Liver (tissue), 8 donors: ENCODE measurements at regions not wholly inside any gene's neighbourhood (a gene's known extent, or its start where the extent isn't known, plus 50 kb on each side); places are given as distances from the start of the nearest gene placed in this dataset.

ENCODE experiments used
- DNase-seq: peaks from one replicate; pipeline ENCODE4 v3.0.0-alpha.2; 2017; ENCODE audit warnings: low spot score
- H3K27ac ChIP-seq, 2 donors: one replicate each; pipeline ENCODE4 v1.7.0; 2013; ENCODE audit warnings: inconsistent platforms in 2 of 2, low read length in 2 of 2, control low read depth in 1 of 2, low read depth in 1 of 2, mild to moderate bottlenecking in 1 of 2
- H3K27me3 ChIP-seq, 4 donors: one replicate each; pipeline versions ENCODE4 v1.6.1 to v1.7.0; 2013; ENCODE audit warnings: low read length in 3 of 4, inconsistent platforms in 1 of 4, mild to moderate bottlenecking in 1 of 4, moderate library complexity in 1 of 4; ENCODE audit not compliant: control insufficient read depth in 4 of 4, insufficient read depth in 4 of 4
- H3K36me3 ChIP-seq, 4 donors: one replicate each; pipeline versions ENCODE4 v1.6.1 to v1.7.0; 2013; ENCODE audit warnings: low read length in 3 of 4, mild to moderate bottlenecking in 3 of 4, low read depth in 1 of 4, moderate library complexity in 1 of 4; ENCODE audit not compliant: control insufficient read depth in 4 of 4, insufficient read depth in 3 of 4
- H3K4me1 ChIP-seq, 4 donors: one replicate each; pipeline versions ENCODE4 v1.6.1 to v1.7.0; 2013; ENCODE audit warnings: low read length in 3 of 4, mild to moderate bottlenecking in 3 of 4, moderate library complexity in 1 of 4; ENCODE audit not compliant: control insufficient read depth in 4 of 4, insufficient read depth in 4 of 4
- H3K4me3 ChIP-seq, 3 donors: one replicate each; pipeline versions ENCODE4 v1.6.1 to v1.7.0; 2013; ENCODE audit warnings: low read length in 3 of 3, control low read depth in 1 of 3, low read depth in 1 of 3, mild to moderate bottlenecking in 1 of 3
- H3K9ac ChIP-seq, 2 donors: one replicate each; pipeline ENCODE4 v1.7.0; 2013; ENCODE audit warnings: low read length in 2 of 2, mild to moderate bottlenecking in 2 of 2, moderate library complexity in 2 of 2, control low read depth in 1 of 2, low read depth in 1 of 2
- H3K9me3 ChIP-seq, 4 donors: one replicate each; pipeline versions ENCODE4 v1.6.1 to v1.7.0; 2013; ENCODE audit warnings: low read length in 3 of 4; ENCODE audit not compliant: control insufficient read depth in 4 of 4
- CTCF ChIP-seq: fragments of 150-350 bp; IDR thresholded peaks from 2 replicates; pipeline ENCODE4 v1.5.1; 2017; ENCODE audit warnings: improper control_type of control experiment, low read depth, low read length; ENCODE audit not compliant: missing input control
- FOXA1 ChIP-seq: IDR thresholded peaks from 2 replicates; pipeline ENCODE4 v1.6.1; 2016; ENCODE audit warnings: antibody characterized with exemption
- FOXA2 ChIP-seq: IDR thresholded peaks from 2 replicates; pipeline ENCODE4 v1.6.1; 2016; ENCODE audit warnings: antibody characterized with exemption
- GABPA ChIP-seq, 2 donors: IDR thresholded peaks in 1 of 2; conservative IDR thresholded peaks in 1 of 2; 2 replicates each; pipeline ENCODE4 v1.6.1; 2016; ENCODE audit warnings: antibody characterized with exemption in 2 of 2, mild to moderate bottlenecking in 1 of 2, moderate library complexity in 1 of 2
- HNF4A ChIP-seq, 2 donors: conservative IDR thresholded peaks; 2 replicates each; pipeline ENCODE4 v1.6.1; 2016; ENCODE audit warnings: antibody characterized with exemption in 2 of 2, mild to moderate bottlenecking in 2 of 2
- HNF4G ChIP-seq: IDR thresholded peaks from 2 replicates; pipeline ENCODE4 v1.6.1; 2016; ENCODE audit warnings: antibody characterized with exemption
- JUND ChIP-seq, 2 donors: IDR thresholded peaks; 2 replicates each; pipeline ENCODE4 v1.6.1; 2016; ENCODE audit warnings: antibody characterized with exemption in 2 of 2
- MAX ChIP-seq: IDR thresholded peaks from 2 replicates; pipeline ENCODE4 v1.6.1; 2016; ENCODE audit warnings: antibody characterized with exemption
- NR2F2 ChIP-seq: IDR thresholded peaks from 2 replicates; pipeline ENCODE4 v1.6.1; 2016; ENCODE audit warnings: antibody characterized with exemption
- RAD21 ChIP-seq, 2 donors: IDR thresholded peaks; 2 replicates each; pipeline ENCODE4 v1.6.1; 2016; ENCODE audit warnings: antibody characterized with exemption in 2 of 2, mild to moderate bottlenecking in 2 of 2
- RXRA ChIP-seq, 2 donors: IDR thresholded peaks; 2 replicates each; pipeline ENCODE4 v1.6.1; 2017 to 2018; ENCODE audit warnings: antibody characterized with exemption in 2 of 2, mild to moderate bottlenecking in 1 of 2
- SP1 ChIP-seq: IDR thresholded peaks from 2 replicates; pipeline ENCODE4 v1.6.1; 2018; ENCODE audit warnings: antibody characterized with exemption, mild to moderate bottlenecking
- TAF1 ChIP-seq: conservative IDR thresholded peaks from 2 replicates; pipeline ENCODE4 v1.6.1; 2016; ENCODE audit warnings: antibody characterized with exemption, mild to moderate bottlenecking
- YY1 ChIP-seq: IDR thresholded peaks from 2 replicates; pipeline ENCODE4 v1.6.1; 2016; ENCODE audit warnings: antibody characterized with exemption, mild to moderate bottlenecking
- WGBS: extraction: QIAGEN DNeasy Blood & Tissue Kit; methylation state at CpG from one replicate; pipeline ENCODE4 v1.1.7; 2013; 5-methylcytosine and 5-hydroxymethylcytosine counted together
- TF ChIP-seq, protein P1 (sequence below): IDR thresholded peaks from 2 replicates; pipeline ENCODE4 v1.6.1; 2016; ENCODE audit warnings: antibody characterized with exemption, mild to moderate bottlenecking
- TF ChIP-seq, protein P2 (sequence below): IDR thresholded peaks from 2 replicates; pipeline ENCODE4 v1.6.1; 2016; ENCODE audit warnings: antibody characterized with exemption
- TF ChIP-seq, protein P3 (sequence below): IDR thresholded peaks from 2 replicates; pipeline ENCODE4 v1.6.1; 2016; ENCODE audit warnings: antibody characterized with exemption
- donor health status: healthy.
- donor health status: healthy.
- donor health status: healthy.
- donor health status: healthy.
- donor health status: healthy.

DNA sequence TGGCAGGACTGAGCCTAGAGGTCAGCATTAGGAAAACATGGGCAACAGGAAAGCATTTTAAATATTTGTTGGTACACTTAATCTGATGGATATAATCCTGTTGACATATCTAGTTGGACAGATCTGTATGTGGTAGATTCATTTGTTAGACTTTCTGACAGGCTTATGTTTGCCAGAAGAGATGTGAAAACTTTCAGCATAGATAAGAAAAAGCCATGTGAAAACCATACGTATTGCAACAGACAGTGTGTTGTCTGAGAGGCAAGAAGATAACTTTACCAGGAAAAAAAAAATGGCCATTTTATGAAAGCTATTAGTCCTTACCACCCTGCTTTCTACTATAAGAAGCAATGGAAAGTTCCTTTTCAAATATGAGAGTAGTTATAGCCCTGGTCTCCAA is 1902.2 kb upstream of the C9orf72 start:
- 25% methylated on average over 1 of the region's 1 CpG for WGBS
- no peaks in the 10 kb centered on the region for H3K9me3 ChIP-seq

GRCh38 chr9:29511680-29512079 is 1938.4 kb upstream of the C9orf72 start:
- Histone ChIP-seq H3K27me3 (no peaks in the 10 kb centered on the region), H3K4me1 (no peaks in the 10 kb centered on the region), H3K36me3 (no peaks in the 10 kb centered on the region), H3K27ac (no peak overlapping the region), H3K9me3 (no peaks in the 10 kb centered on the region), H3K9ac (no peak overlapping the region), H3K4me3 (no peak overlapping the region)
- 62% methylated on average over 1 of the region's 1 CpG for WGBS
- no peak for TF ChIP-seq HNF4G
- no peak for DNase-seq

More for the DNA sequence above, 1902.2 kb upstream of the C9orf72 start:
- Histone ChIP-seq H3K27me3 (no peaks in the 10 kb centered on the region), H3K9ac (no peak overlapping the region), H3K4me1 (no peaks in the 10 kb centered on the region), H3K36me3 (no peaks in the 10 kb centered on the region), H3K27ac (no peak overlapping the region), H3K4me3 (no peak overlapping the region)
- TF ChIP-seq, protein P1, sequence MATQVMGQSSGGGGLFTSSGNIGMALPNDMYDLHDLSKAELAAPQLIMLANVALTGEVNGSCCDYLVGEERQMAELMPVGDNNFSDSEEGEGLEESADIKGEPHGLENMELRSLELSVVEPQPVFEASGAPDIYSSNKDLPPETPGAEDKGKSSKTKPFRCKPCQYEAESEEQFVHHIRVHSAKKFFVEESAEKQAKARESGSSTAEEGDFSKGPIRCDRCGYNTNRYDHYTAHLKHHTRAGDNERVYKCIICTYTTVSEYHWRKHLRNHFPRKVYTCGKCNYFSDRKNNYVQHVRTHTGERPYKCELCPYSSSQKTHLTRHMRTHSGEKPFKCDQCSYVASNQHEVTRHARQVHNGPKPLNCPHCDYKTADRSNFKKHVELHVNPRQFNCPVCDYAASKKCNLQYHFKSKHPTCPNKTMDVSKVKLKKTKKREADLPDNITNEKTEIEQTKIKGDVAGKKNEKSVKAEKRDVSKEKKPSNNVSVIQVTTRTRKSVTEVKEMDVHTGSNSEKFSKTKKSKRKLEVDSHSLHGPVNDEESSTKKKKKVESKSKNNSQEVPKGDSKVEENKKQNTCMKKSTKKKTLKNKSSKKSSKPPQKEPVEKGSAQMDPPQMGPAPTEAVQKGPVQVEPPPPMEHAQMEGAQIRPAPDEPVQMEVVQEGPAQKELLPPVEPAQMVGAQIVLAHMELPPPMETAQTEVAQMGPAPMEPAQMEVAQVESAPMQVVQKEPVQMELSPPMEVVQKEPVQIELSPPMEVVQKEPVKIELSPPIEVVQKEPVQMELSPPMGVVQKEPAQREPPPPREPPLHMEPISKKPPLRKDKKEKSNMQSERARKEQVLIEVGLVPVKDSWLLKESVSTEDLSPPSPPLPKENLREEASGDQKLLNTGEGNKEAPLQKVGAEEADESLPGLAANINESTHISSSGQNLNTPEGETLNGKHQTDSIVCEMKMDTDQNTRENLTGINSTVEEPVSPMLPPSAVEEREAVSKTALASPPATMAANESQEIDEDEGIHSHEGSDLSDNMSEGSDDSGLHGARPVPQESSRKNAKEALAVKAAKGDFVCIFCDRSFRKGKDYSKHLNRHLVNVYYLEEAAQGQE: no peak
- TF ChIP-seq MAX: no peak
- no peak for DNase-seq

GRCh38 chr9:29514336-29514735 is 1941.1 kb upstream of the C9orf72 start:
- no peaks in the 10 kb centered on the region for H3K4me1 ChIP-seq
- WGBS: 45% methylated on average over 11 of the region's 11 CpGs
- no peaks in the 10 kb centered on the region for H3K9me3 ChIP-seq
- TF ChIP-seq, protein P2, sequence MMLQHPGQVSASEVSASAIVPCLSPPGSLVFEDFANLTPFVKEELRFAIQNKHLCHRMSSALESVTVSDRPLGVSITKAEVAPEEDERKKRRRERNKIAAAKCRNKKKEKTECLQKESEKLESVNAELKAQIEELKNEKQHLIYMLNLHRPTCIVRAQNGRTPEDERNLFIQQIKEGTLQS: no peak
- TF ChIP-seq CTCF (no peak), HNF4G (no peak), RAD21 (IDR thresholded peaks at IDR 0.05) (no peak), JUND (IDR thresholded peaks at IDR 0.05) (no peak), HNF4A (conservative IDR thresholded peaks at IDR 0.05) (no peak), YY1 (no peak), FOXA1 (no peak), NR2F2 (no peak), FOXA2 (no peak), SP1 (no peak), TAF1 (no peak), RXRA (IDR thresholded peaks at IDR 0.05) (no peak), GABPA (IDR thresholded peaks at IDR 0.05 in 1 of 2, conservative IDR thresholded peaks at IDR 0.05 in 1 of 2) (no peak), MAX (no peak)
- TF ChIP-seq, protein P3, sequence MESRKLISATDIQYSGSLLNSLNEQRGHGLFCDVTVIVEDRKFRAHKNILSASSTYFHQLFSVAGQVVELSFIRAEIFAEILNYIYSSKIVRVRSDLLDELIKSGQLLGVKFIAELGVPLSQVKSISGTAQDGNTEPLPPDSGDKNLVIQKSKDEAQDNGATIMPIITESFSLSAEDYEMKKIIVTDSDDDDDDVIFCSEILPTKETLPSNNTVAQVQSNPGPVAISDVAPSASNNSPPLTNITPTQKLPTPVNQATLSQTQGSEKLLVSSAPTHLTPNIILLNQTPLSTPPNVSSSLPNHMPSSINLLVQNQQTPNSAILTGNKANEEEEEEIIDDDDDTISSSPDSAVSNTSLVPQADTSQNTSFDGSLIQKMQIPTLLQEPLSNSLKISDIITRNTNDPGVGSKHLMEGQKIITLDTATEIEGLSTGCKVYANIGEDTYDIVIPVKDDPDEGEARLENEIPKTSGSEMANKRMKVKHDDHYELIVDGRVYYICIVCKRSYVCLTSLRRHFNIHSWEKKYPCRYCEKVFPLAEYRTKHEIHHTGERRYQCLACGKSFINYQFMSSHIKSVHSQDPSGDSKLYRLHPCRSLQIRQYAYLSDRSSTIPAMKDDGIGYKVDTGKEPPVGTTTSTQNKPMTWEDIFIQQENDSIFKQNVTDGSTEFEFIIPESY: no peak
- TF ChIP-seq, protein P1: no peak
- no peak for DNase-seq
- no peaks in the 10 kb centered on the region for H3K36me3 ChIP-seq
- H3K4me3 ChIP-seq: no peak overlapping the region
- H3K27me3 ChIP-seq: no peaks in the 10 kb centered on the region
- no peak overlapping the region for H3K9ac ChIP-seq
- H3K27ac ChIP-seq: no peak overlapping the region
